VCaP (cell line): ENCODE measurements at regions not wholly inside any gene's neighbourhood (a gene's known extent, or its start where the extent isn't known, plus 50 kb on each side); places are given as distances from the start of the nearest gene placed in this dataset.

Source experiments
- H3K27ac ChIP-seq: fragments of 450-650 bp; 2 replicates; pipeline ENCODE4 v1.5.1; 2017
- TF ChIP-seq, protein P1 (sequence below): fragments of 450-650 bp; conservative IDR thresholded peaks from 2 replicates; pipeline ENCODE4 v1.5.1; 2017; ENCODE audit warnings: mild to moderate bottlenecking, moderate library complexity

- TF ChIP-seq, protein P1, sequence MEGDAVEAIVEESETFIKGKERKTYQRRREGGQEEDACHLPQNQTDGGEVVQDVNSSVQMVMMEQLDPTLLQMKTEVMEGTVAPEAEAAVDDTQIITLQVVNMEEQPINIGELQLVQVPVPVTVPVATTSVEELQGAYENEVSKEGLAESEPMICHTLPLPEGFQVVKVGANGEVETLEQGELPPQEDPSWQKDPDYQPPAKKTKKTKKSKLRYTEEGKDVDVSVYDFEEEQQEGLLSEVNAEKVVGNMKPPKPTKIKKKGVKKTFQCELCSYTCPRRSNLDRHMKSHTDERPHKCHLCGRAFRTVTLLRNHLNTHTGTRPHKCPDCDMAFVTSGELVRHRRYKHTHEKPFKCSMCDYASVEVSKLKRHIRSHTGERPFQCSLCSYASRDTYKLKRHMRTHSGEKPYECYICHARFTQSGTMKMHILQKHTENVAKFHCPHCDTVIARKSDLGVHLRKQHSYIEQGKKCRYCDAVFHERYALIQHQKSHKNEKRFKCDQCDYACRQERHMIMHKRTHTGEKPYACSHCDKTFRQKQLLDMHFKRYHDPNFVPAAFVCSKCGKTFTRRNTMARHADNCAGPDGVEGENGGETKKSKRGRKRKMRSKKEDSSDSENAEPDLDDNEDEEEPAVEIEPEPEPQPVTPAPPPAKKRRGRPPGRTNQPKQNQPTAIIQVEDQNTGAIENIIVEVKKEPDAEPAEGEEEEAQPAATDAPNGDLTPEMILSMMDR = no peak
- no peak overlapping the region for H3K27ac ChIP-seq
These were observed 317.2 kb downstream of the C16orf95 start for GRCh38 chr16:87000001-87000400.

GRCh38 chr16:87002717-87003413 is 314.3 kb downstream of the C16orf95 start:
- no peak overlapping the region for H3K27ac ChIP-seq
- TF ChIP-seq, protein P1 = no peak

GRCh38 chr16:87003414-87003755 is 313.8 kb downstream of the C16orf95 start:
- no peak overlapping the region for H3K27ac ChIP-seq
- TF ChIP-seq, protein P1 = no peak

GRCh38 chr16:87006021-87006420 is 311.2 kb downstream of the C16orf95 start:
- H3K27ac ChIP-seq = no peak overlapping the region
- TF ChIP-seq, protein P1 = no peak

DNA sequence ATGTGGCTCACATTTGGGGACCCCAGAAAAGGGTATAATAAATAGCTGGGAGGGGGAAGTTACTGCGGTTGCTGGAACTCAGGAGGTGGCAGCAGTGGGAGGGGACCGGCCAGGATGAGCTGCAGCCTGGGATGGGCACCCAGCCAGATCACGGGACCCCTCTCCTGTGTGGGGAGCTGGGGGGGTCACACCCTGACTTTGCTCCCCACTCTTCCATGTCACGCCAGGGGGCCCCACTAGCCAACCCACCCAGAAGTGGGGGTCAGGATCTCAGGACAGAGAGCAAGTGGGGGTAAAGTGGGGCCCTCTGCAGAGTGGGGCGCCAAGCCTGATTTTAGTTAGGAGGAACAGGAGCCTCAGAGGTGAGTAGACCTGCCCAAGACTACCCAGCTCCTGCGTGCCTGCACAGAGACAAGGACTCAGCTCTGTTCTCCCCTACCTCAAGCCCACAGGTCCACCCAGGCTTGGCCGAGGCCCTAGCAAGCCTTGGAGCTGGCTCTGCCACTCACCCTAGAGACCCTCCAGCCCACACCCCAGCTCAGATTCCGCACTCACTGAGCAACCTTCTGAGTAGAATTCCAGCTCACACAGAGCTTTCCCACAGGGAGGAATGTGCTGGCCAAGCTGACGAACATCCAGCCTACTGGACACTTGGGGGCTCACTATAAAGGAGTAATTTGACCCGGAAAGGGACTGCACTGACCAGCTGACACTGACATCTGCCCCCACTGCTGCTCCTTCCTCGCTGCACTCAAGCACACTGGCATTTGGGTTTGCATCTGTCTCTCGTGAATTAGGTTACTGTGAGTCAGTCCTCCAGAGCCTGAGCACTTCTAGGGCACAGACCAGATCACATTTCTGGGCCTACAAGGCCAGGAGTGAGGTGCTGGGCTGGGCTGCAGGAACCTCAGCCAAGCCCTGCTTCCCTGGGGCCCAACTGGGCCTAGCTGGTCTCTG is 310.1 kb downstream of the C16orf95 start:
- TF ChIP-seq, protein P1 = no peak
- no peak overlapping the region for H3K27ac ChIP-seq

DNA sequence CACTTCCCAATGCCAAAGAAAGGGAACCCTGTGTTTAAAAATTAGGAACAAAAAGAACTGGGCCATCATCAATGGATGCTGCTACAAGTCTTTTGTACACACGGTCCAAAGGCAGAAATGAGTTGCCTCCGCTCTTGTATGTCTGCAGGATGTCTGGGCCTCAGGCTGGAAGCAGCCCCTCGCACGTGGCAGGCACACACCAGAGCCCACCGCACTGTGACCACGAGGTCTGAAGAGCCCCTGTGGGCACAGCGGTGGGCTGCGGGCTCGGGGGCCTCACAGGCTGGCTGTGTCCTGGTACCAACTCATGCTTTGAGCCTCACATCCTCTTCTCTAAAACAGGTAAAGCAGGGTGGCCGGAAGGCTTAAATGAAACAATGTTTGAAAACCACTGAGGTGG is 309.3 kb downstream of the C16orf95 start:
- no peak overlapping the region for H3K27ac ChIP-seq
- TF ChIP-seq, protein P1 = no peak

DNA sequence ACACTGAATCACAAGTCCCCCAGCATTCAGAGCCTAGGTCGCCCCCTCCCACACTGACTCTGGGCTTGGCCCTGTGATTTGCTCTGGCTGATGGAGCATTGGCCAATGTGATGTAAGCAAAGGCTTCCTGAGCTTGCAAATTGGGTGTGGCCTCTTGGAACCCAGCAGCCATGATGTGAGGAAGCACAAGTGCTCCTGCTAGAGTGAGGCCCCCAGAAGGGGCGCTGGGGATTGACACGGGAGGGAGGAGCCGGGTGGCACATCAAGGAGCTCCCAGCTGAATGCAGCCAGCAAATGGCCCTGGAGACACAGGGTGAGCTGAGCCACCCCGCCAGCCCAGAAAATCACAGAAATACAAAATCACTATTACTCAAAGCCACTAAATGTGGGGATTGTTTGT is 308.5 kb downstream of the C16orf95 start:
- TF ChIP-seq, protein P1 = no peak
- no peak overlapping the region for H3K27ac ChIP-seq
